Right renal cortex interstitium (tissue), 3 donors: ENCODE measurements at regions not wholly inside any gene's neighbourhood (a gene's known extent, or its start where the extent isn't known, plus 50 kb on each side); places are given as distances from the start of the nearest gene placed in this dataset.
"Not testable (repeated sequence)": the region's sequence is repeated elsewhere in the genome, so short reads cannot be mapped to it uniquely, and the experiment has no call there.

ENCODE experiments used
- DNase-seq, 3 donors: peaks; one replicate each; pipeline ENCODE4 v3.0.0-alpha.2; 2013; ENCODE audit warnings: low read depth in 3 of 3, low spot score in 2 of 3

DNA sequence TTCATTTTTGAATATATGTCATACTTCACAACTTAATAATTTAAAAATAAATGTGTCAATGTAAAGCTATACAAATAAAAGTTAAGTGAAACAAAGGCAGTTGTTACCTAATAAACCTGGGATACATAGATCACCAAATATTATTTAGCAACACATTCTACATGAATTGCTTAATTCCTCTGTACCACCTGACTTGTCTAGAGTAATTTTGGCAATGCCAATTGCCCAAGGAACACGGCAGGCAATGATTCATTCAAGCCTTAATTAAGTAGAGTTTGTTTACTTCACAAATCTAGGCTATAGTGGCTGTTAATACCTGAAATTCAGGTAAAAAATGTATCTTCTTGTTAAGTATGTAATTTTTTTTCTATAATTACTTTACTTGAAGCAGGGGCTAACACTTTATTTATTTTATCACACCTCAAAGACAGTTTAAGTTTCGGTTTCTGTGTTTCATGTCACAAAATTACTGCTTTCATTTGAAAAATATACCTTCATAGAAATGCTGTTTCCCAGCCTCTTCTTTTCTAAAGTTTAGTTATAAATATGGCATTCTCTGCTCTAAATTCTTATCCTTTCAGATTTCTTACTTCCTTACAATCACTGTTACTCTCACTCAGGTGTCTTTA is 705.7 kb downstream of the SLITRK5 start:
- DNase-seq, result no peak

DNA sequence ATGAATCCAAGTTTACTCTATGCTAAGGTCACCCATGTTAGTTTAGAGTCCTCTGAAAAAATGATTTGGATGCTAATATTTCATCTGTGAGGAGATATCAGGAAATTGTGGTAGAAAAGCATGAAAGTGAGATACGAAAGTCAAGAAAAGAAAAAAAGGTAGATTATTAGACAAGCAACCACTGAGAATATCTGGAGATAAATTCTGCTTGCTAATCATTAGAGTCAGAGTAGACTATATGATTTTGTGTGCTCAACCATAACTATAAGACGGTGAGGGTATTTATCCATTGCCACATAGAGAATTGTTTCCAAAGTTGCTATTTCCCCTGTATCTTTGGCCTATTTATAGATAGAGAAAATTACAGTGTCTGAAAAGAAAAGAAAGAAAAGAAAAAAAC is 706.7 kb downstream of the SLITRK5 start:
- no peak for DNase-seq

DNA sequence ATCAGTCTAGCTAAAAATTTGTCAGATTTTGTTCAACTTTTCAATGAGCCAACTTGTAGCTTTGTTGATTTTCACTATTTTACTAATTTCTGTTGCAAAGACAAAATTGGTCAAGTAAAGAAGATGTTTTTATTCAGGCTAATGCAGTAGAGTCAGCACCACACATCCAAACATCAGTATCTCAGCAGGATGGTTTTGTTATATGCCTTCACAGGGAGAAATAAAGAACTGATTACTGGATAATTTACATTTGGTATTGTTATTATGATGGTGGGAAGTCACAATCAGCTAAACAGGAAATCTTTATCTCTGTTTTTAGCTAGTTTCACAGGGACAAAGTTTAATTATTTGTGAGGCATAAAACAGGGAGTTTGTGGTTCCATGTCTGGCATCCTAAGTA is 713.4 kb downstream of the SLITRK5 start:
- DNase-seq, result no peak

DNA sequence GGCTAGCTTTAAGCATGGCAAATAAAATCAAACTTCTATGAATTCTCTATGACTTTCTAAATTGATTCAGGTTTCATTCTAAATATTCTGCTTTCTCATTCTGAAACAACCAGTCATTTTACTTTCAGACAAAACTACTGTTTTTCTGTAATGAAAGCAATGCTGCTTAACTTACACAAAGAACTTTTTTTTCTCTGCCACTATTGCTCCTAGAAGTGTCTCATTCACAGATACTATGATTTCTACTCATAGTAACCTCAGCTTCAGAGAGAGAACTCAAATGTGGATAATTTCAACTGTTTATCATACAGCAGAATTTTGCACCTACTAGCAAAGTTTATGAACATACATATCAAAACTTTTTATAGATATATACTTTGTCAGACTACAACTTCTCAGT is 724.6 kb downstream of the SLITRK5 start:
- no peak for DNase-seq

DNA sequence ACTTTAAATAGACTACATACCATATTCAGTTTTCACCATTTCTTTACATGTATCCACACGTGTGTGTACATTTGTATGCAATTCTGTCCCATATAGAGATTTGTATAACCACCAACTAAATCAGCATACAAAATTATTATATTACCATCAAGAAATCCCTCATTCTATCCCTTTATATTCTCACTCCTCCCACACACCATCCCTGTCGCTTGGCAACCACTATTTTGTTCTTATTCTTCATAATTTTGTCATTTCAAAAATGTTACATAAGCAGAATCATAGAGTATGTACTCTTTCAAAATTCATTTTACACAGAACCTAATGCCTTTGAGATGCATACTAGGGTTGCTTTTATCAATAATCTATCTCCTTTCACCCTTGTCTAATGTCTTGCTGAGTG is 740.5 kb downstream of the SLITRK5 start:
- DNase-seq, result no peak

DNA sequence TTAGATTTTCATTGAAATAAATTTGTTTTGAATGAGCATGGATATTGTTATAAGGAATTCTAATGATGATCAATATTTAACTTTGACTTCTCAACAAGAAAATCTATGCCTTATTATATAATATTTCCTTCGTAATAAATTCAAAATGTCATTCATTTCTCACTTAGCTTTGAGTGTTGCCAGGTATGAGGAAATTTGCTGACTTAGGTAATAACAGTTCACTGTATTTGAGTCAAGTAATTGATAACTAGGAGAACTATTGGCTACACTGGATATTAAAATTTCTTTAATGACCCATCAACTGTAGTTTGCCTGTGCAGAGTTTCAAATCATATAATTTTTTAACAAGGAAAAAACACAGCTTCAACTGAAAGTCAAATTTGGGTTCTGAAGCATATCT is 746.6 kb downstream of the SLITRK5 start:
- DNase-seq, result no peak

DNA sequence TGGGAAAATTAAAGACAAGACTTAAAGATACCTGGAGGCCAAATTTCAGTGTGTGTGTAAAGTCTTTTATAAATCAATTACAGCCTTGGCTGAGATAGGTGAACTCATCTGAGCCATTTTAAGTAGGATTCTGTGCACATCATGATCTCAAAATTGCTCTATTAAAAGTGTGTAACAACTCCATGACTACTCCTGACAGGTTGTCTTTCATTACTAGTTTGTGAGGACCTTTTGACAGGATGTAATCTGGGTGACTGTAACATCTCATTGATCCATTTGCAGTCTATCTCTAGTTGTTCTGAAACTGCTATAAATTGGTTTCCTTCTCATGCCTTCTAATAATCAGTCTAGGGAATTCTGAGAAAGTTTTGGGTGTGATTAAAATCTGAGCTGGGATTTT is 753.3 kb downstream of the SLITRK5 start:
- no peak for DNase-seq

DNA sequence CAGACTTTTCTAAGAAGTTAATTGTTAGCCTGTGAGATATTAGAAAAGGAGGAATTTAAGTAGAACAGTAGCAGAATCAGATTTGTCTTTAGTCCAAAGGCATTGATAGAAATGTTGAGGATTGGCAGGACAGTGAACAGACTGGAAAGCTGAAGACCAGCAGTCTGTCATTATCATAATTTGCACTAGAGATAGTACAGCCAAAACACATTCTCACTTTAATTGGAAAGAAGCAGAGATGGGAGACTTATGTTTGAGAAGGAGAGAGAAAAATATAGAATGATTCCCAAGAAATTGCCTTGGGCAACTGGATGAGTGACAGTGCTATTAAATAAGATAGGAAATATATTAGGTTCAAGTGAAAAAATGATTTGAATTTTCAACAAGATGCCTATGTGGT is 755.5 kb downstream of the SLITRK5 start:
- DNase-seq, result no peak

DNA sequence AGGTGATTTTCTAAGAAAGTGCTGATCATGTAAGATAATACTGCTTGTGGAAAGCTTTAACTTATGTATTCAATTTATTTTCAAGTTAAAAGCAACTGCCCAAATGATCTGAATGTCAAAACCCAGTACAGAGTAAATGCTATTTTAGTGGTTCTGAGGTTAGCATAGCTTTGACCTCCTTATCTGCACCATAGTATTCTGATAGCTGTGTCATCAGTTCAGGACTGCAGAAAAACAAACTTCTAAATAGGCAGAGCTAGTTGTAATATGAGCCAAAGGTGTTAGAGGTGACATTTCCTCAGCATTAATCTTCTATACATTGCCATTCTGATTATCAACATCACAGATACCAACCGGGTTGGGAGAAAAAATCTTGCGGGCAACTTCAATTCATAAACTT is 758.7 kb downstream of the SLITRK5 start:
- no peak for DNase-seq

DNA sequence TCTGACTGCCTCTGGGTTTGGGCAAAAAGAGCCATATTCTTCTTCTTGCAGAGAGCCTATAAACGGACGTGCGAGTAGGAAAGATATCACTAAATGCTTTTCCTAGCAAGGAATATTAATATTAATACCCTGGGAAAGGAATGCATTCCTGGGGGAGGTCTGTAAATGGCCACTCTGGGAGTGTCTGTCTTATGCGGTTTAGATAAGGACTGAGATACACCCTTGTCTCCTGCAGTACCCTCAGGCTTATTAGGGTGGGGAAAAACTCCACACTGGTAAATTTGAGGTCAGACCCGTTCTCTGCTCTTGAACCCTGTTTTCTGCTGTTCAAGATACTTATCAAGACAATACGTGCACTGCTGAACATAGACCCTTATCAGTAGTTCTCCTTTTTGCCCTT is 763.8 kb downstream of the SLITRK5 start:
- DNase-seq, result no peak

DNA sequence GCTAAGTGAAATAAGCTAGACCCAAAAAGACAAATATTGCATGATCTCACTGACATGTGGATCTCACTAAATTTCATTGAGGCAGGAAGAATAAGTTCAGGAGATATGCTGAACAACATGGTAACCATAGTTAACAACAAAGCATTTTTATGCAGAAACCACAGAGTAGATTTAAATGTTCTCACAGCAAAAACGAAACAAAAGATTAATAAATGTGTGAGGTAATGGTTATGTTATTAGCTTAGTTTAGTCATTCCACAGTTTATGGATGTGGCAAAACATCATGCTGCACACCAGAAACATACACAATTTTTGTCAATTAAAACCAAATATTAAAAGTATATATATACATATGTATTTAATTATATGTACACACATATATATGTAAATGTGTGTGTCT is 765.8 kb downstream of the SLITRK5 start:
- no peak for DNase-seq

DNA sequence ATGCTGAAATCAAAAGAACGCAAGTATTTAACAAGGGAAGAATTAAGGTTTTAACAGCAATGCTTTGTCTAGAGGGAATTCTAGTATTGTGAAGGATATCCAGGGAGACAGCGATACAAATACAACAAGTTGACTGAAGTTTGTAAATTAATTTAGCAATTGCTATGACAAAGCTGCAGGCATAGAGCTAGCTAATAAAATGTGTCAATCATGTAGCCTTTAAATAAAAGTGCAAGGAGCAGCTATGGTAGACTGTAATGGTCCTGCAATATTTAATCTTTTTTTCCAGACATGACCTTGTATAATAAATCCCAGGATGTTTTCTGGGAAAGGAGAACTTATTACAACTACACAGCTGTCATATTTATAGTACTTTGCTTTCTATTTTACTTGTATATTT is 779.3 kb downstream of the SLITRK5 start:
- no peak for DNase-seq

DNA sequence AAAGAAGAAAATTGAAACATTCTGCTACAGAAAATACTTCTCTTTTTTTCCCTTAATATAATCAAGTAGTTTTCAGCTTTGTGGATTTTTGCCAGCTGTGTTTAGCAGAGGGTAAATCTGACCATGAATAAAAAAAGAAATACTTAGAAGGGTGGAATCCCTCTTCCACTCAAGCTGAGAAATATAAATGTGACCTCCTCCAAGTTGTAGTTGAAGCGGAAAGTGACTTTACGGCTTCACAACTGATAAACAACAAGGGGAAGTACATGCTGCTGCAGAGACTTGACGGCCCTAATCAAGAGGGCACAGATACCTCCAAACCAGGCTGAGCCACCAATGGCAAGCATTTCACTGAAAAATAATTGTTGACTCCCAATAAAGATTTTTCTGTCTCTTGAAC is 785.0 kb downstream of the SLITRK5 start:
- no peak for DNase-seq

DNA sequence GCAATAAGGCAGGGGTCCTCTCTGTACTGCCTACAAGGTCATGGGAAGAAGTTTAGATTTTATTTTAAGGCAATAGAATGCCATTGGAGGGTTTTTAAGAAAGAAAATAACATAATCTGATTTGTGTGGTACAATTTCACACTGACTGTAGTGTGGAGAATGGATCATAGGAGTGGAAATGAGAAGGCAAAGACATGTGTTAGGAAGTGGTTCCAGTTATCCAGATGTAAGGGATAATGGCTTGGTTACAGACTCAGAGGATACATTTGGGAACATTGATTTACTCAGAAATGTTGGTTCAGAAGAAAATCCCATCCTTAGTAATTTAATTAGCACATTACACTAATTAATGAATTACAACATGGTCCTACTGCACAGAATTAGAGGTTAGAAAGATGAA is 788.2 kb downstream of the SLITRK5 start:
- DNase-seq, result no peak

DNA sequence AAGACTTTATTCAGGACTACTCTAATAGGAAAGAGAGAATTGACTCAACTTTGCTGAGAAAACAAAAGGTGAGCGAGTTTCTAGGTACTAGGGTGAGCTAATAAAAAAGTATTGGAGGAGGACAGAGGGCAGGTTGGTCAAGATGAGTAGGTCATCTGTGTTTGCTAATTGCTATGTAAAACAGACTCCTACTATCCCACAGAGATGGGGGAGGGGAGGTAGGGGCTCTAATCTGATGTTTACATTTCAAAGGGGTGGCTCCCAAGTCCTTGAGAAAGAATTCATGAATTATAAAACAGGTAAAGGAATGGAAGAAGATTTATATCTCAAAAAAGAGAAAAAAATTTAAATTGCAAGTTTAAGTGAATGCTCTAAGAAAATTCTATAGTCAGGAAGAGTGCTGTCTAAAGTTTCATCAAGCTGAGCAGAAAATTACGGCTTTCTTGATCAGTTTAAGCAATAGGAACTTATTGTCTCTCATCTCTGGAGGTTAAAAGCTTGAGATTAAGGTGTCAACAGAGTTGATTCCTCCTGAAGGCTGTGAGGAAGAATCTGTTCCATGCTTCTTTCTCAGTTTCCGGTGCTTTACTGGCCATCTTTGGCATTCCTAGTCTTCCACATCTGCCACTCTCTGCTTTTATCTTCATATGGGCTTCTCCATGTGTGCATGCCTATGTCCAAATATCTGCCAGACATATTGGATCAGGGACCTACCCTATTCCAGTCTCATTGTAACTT is 790.3 kb downstream of the SLITRK5 start:
- no peak for DNase-seq

DNA sequence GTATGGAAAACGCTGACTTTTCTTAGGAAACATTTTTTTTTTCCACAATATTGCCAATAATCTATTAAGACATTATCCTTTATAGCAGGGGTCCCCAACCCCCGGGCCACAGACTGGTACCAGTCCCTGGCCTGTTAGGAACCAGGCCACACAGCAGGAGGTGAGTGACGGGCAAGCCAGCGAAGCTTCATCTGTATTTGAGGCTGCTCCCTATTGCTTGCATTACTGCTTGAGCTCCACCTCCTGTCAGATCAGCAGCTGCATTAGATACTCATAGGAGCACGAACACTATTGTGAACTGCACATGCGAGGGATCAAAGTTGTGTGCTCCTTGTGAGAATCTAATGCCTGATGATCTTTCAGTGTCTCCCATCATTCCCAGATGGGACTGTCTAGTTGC is 793.7 kb downstream of the SLITRK5 start:
- no peak for DNase-seq

DNA sequence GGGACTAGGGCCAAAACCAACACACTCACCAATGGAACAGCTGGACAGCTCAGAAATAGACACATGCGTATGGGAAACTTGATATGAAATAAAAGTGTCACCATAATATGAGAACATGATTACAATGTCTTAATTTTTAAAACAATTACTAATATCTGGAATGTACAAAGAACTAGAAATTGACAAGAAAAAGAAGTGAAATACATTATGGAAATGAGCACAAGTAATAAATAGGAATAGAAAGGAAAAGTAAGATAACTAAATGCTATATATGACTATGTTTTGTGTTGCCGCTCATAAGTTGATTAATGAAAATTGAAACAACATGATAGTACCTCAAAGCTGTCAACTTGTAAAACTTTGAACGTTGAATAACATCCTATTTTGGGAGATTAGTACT is 801.1 kb downstream of the SLITRK5 start:
- DNase-seq, result no peak

DNA sequence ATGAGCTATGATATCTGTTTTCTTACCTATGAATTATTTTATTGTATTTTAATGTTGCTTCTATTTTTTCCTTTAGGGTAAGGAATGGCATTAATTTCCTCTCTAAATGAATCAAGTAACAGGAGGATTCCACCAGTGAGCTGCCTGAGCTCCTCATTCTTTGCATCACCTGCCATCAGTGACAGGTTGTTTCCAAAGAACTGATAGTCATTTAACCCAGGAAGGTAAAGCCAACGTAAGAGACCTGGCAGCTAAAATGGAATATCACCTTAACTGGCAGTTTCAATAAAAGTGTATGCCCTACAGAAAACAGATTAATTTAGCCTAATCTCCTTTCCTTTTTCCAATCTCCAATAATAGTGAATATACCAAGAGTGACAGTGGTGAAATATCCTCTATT is 812.0 kb downstream of the SLITRK5 start:
- DNase-seq, result no peak

DNA sequence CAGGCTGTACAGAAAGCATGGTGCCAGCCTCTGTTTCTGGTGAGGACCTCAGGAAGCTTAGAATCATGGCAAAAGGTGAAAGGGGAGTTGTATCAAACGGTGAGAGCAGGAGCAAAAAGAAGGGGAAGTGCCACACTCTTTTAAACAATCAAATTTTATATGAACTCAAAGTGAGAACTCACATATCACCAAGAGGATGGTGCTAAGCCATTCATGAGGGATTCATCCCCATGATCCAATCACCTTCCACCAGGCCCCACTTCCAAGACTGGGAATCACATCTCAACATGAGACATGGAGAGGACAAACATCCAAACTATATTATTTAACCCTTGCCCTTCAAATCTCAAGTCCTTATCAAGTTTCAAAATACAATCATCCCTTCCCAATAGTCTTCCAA is 836.7 kb downstream of the SLITRK5 start:
- no peak for DNase-seq

DNA sequence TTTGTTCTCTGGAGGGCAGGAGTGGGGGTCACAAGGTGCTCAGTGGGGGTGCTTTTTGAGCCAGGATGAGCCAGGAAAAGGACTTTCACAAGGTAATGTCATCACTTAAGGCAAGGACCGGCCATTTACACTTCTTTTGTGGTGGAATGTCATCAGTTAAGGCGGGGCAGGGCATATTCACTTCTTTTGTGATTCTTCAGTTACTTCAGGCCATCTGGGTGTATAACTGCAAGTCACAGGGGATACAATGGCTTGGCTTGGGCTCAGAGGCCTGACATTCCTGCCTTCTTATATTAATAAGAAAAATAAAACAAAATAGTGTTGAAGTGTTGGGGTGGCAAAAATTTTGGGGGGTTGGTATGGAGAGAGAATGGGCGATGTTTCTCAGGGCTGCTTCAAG is 841.8 kb downstream of the SLITRK5 start:
- not testable (repeated sequence) for DNase-seq

DNA sequence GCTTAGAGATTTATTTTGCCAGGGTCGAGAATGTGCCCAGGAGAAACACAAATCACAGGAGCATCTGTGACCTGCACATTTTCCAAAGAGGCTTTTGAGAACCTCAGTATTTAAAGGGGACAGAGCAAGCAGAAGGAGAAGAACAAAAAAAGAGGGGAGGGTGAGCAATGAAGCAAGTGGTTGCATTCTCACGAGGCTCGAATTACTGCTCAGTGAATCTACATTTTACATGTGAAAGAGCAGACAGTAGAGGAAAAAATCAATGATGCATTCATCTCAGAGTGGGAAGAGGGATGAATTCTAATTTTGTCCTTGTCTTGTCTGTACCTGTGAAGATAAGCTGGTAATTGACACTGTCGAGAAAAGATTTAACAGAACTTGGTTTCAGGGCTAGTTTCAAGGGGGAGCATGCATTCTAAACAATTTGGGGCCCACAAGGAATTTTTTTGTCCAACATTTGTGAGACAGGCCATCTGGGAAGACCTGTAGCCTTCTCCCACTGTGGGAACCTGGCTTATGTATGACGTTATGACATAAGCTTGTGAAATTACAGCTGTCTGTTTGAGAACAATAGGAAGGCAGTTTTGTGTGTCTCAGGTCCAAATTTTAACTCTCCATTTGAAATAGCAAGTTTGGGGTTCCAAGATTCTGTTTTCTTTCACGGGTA is 855.1 kb downstream of the SLITRK5 start:
- no peak for DNase-seq

DNA sequence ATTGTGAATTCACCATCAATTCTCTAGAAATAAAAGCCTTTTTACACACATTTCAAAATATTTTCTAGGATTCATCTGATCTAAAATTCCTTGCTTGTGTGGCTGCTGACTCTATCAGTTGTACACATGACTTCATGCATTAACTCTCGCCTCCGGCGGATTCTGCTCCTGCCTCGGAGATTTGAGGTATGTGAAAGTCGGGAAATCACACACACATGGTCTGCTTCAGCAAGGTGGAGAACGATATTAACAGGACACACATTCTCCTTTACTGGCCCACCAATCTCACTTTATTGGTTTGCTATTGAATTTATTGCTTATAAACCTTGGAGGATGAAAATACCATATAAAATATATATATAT is 855.7 kb downstream of the SLITRK5 start:
- no peak for DNase-seq
